CD8-positive, alpha-beta memory T cell (primary cell): ENCODE measurements at regions not wholly inside any gene's neighbourhood (a gene's known extent, or its start where the extent isn't known, plus 50 kb on each side); places are given as distances from the start of the nearest gene placed in this dataset.

Experiments used
- CTCF ChIA-PET: fragments of 350-600 bp; sonication (Branson Sonifier 250); formaldehyde crosslinking; loops from one replicate; lab custom pipeline; 2021; ENCODE audit warnings: antibody characterized with exemption; lab: Charles Lee
- POLR2A ChIA-PET: fragments of 350-600 bp; sonication (Branson Sonifier 250); formaldehyde crosslinking; loops from one replicate; lab custom pipeline; 2021; ENCODE audit warnings: antibody characterized with exemption; lab: Charles Lee
- DNase-seq, 5 donors: peaks; one replicate each; pipeline versions ENCODE4 v3.0.0 to v3.0.0-alpha.2; 2020 to 2022; ENCODE audit warnings: mixed read lengths in 1 of 5
- H3K27ac ChIP-seq: one replicate; pipeline ENCODE4 v1.7.0; 2013; ENCODE audit warnings: low read depth, mild to moderate bottlenecking, low read length, moderate library complexity
- H3K27me3 ChIP-seq: 2 replicates; pipeline ENCODE4 v1.7.0; 2013; ENCODE audit warnings: low read length, mild to moderate bottlenecking; ENCODE audit not compliant: insufficient read depth, poor library complexity, severe bottlenecking
- H3K36me3 ChIP-seq: 2 replicates; pipeline ENCODE4 v1.7.0; 2013; ENCODE audit warnings: mild to moderate bottlenecking, low read length, moderate library complexity; ENCODE audit not compliant: insufficient read depth
- H3K4me1 ChIP-seq: 2 replicates; pipeline ENCODE4 v1.7.0; 2013; ENCODE audit warnings: mild to moderate bottlenecking, low read length, moderate library complexity; ENCODE audit not compliant: insufficient read depth
- H3K4me3 ChIP-seq: 2 replicates; pipeline ENCODE4 v1.7.0; 2013; ENCODE audit warnings: mild to moderate bottlenecking, low read length
- H3K9me3 ChIP-seq: 2 replicates; pipeline ENCODE4 v1.7.0; 2013; ENCODE audit warnings: mild to moderate bottlenecking, low read length
- H3K27ac Mint-ChIP-seq, 8 donors: one replicate each; pipeline ENCODE4 v1.8.0; 2020 to 2021; ENCODE audit warnings: mixed read lengths in 8 of 8, mild to moderate bottlenecking in 6 of 8, inconsistent platforms in 3 of 8, moderate library complexity in 3 of 8
- H3K27me3 Mint-ChIP-seq, 2 donors: one replicate each; pipeline ENCODE4 v1.8.0; 2020 to 2021; ENCODE audit warnings: mixed read lengths in 2 of 2, mild to moderate bottlenecking in 1 of 2, moderate library complexity in 1 of 2
- H3K36me3 Mint-ChIP-seq, 3 donors: one replicate each; pipeline ENCODE4 v1.8.0; 2020 to 2021; ENCODE audit warnings: mixed read lengths in 3 of 3, inconsistent platforms in 1 of 3, mild to moderate bottlenecking in 1 of 3
- H3K4me1 Mint-ChIP-seq, 3 donors: one replicate each; pipeline ENCODE4 v1.8.0; 2020 to 2021; ENCODE audit warnings: mixed read lengths in 3 of 3, inconsistent platforms in 1 of 3, mild to moderate bottlenecking in 1 of 3
- H3K4me3 Mint-ChIP-seq, 7 donors: one replicate each; pipeline ENCODE4 v1.8.0; 2020 to 2021; ENCODE audit warnings: mixed read lengths in 7 of 7, mild to moderate bottlenecking in 6 of 7, moderate library complexity in 4 of 7, inconsistent platforms in 2 of 7
- H3K9me3 Mint-ChIP-seq, 5 donors: one replicate each; pipeline ENCODE4 v1.8.0; 2020 to 2022; ENCODE audit warnings: mixed read lengths in 5 of 5, mild to moderate bottlenecking in 3 of 5, moderate library complexity in 2 of 5, inconsistent platforms in 1 of 5

- Mint-ChIP-seq H3K36me3 (no peaks in the 10 kb centered on the region), H3K9me3 (no peaks in the 10 kb centered on the region), H3K27ac (no peak overlapping the region), H3K4me1 (peaks cover 8 to 11% (median 10%) of the 10 kb centered on the region in 3 donors), H3K27me3 (peaks cover 14 to 66% of the 10 kb centered on the region in 2 donors), H3K4me3 (no peak overlapping the region)
- Histone ChIP-seq H3K9me3 (no peaks in the 10 kb centered on the region), H3K27ac (no peak overlapping the region), H3K36me3 (no peaks in the 10 kb centered on the region), H3K4me1 (no peaks in the 10 kb centered on the region), H3K27me3 (peaks cover 8% of the 10 kb centered on the region), H3K4me3 (no peak overlapping the region)
- CTCF ChIA-PET, result no interaction called here
- no peak for DNase-seq
- POLR2A ChIA-PET, result no interaction called here
Observed at GRCh38 chr1:18554099-18554498, 73.4 kb downstream of the KLHDC7A start.

- ChIA-PET POLR2A (no interaction called here), CTCF (no interaction called here)
- Histone ChIP-seq H3K4me3 (no peak overlapping the region), H3K27me3 (peaks cover 8% of the 10 kb centered on the region), H3K27ac (no peak overlapping the region), H3K4me1 (no peaks in the 10 kb centered on the region), H3K9me3 (no peaks in the 10 kb centered on the region), H3K36me3 (no peaks in the 10 kb centered on the region)
- peaks cover 8 to 11% (median 10%) of the 10 kb centered on the region in 3 donors for H3K4me1 Mint-ChIP-seq
- peaks cover 13 to 67% of the 10 kb centered on the region in 2 donors for H3K27me3 Mint-ChIP-seq
- H3K9me3 Mint-ChIP-seq, result no peaks in the 10 kb centered on the region
- peak overlapping the region in 1 of 8 donors; percentile 40 for H3K27ac Mint-ChIP-seq
- no peak overlapping the region for H3K4me3 Mint-ChIP-seq
- DNase-seq, result no peak
- no peaks in the 10 kb centered on the region for H3K36me3 Mint-ChIP-seq
Observed at GRCh38 chr1:18554597-18554996, 73.9 kb downstream of the KLHDC7A start.

- peaks cover 13 to 69% of the 10 kb centered on the region in 2 donors for H3K27me3 Mint-ChIP-seq
- Histone ChIP-seq H3K4me3 (no peak overlapping the region), H3K36me3 (no peaks in the 10 kb centered on the region), H3K9me3 (no peaks in the 10 kb centered on the region), H3K27ac (no peak overlapping the region), H3K4me1 (no peaks in the 10 kb centered on the region), H3K27me3 (peaks cover 8% of the 10 kb centered on the region)
- ChIA-PET POLR2A (no interaction called here), CTCF (no interaction called here)
- H3K36me3 Mint-ChIP-seq, result no peaks in the 10 kb centered on the region
- DNase-seq, result no peak
- no peak overlapping the region for H3K4me3 Mint-ChIP-seq
- peaks cover 8 to 11% (median 10%) of the 10 kb centered on the region in 3 donors for H3K4me1 Mint-ChIP-seq
- no peak overlapping the region for H3K27ac Mint-ChIP-seq
- no peaks in the 10 kb centered on the region for H3K9me3 Mint-ChIP-seq
Observed at GRCh38 chr1:18555036-18555435, 74.3 kb downstream of the KLHDC7A start.

GRCh38 chr1:18556364-18556763 is 74.3 kb upstream of the PAX7 start:
- H3K4me3 Mint-ChIP-seq, result no peak overlapping the region
- peaks cover 13 to 74% of the 10 kb centered on the region in 2 donors for H3K27me3 Mint-ChIP-seq
- Histone ChIP-seq H3K36me3 (no peaks in the 10 kb centered on the region), H3K9me3 (no peaks in the 10 kb centered on the region), H3K27me3 (peaks cover 8% of the 10 kb centered on the region), H3K4me3 (no peak overlapping the region), H3K4me1 (no peaks in the 10 kb centered on the region), H3K27ac (no peak overlapping the region)
- no peaks in the 10 kb centered on the region for H3K9me3 Mint-ChIP-seq
- peaks cover 8 to 11% (median 10%) of the 10 kb centered on the region in 3 donors for H3K4me1 Mint-ChIP-seq
- no peak for DNase-seq
- no peak overlapping the region for H3K27ac Mint-ChIP-seq
- no peaks in the 10 kb centered on the region for H3K36me3 Mint-ChIP-seq
- CTCF ChIA-PET, result interaction anchor here (1.2 kb wide), 1 partner anchor 22 kb away, joined by 3 read pairs; no protein-coding TSS in a partner anchor
- POLR2A ChIA-PET, result no interaction called here

GRCh38 chr1:18557621-18558465 is 72.8 kb upstream of the PAX7 start:
- Mint-ChIP-seq H3K27ac (no peak overlapping the region), H3K4me3 (peak overlapping the region in 2 of 7 donors; percentile 6 to 7), H3K4me1 (peaks cover 8 to 11% (median 10%) of the 10 kb centered on the region in 3 donors), H3K27me3 (peaks cover 13 to 78% of the 10 kb centered on the region in 2 donors), H3K36me3 (no peaks in the 10 kb centered on the region), H3K9me3 (no peaks in the 10 kb centered on the region)
- no peaks in the 10 kb centered on the region for H3K36me3 ChIP-seq
- no peak overlapping the region for H3K4me3 ChIP-seq
- CTCF ChIA-PET, result interaction anchor here (1.4 kb wide), 1 partner anchor 9 kb away, joined by 4 read pairs; no protein-coding TSS in a partner anchor
- POLR2A ChIA-PET, result no interaction called here
- H3K9me3 ChIP-seq, result no peaks in the 10 kb centered on the region
- peaks cover 8% of the 10 kb centered on the region for H3K27me3 ChIP-seq
- DNase-seq, result no peak
- no peak overlapping the region for H3K27ac ChIP-seq
- no peaks in the 10 kb centered on the region for H3K4me1 ChIP-seq

- CTCF ChIA-PET, result no interaction called here
- Histone ChIP-seq H3K4me3 (no peak overlapping the region), H3K9me3 (no peaks in the 10 kb centered on the region), H3K27ac (no peak overlapping the region), H3K4me1 (no peaks in the 10 kb centered on the region), H3K27me3 (peaks cover 8% of the 10 kb centered on the region), H3K36me3 (no peaks in the 10 kb centered on the region)
- Mint-ChIP-seq H3K4me1 (peaks cover 8 to 11% (median 10%) of the 10 kb centered on the region in 3 donors), H3K36me3 (no peaks in the 10 kb centered on the region), H3K9me3 (no peaks in the 10 kb centered on the region), H3K27me3 (peaks cover 15 to 67% of the 10 kb centered on the region in 2 donors), H3K4me3 (no peak overlapping the region), H3K27ac (no peak overlapping the region)
- POLR2A ChIA-PET, result no interaction called here
- DNase-seq, result no peak
Observed at GRCh38 chr1:18560692-18561091, 70.0 kb upstream of the PAX7 start.

- Histone ChIP-seq H3K9me3 (no peaks in the 10 kb centered on the region), H3K27me3 (peaks cover 8% of the 10 kb centered on the region), H3K4me1 (no peaks in the 10 kb centered on the region), H3K4me3 (no peak overlapping the region), H3K27ac (no peak overlapping the region), H3K36me3 (no peaks in the 10 kb centered on the region)
- Mint-ChIP-seq H3K27me3 (peaks cover 14 to 66% of the 10 kb centered on the region in 2 donors), H3K36me3 (no peaks in the 10 kb centered on the region), H3K4me1 (peaks cover 8 to 11% (median 10%) of the 10 kb centered on the region in 3 donors), H3K27ac (no peak overlapping the region), H3K9me3 (no peaks in the 10 kb centered on the region), H3K4me3 (no peak overlapping the region)
- CTCF ChIA-PET, result no interaction called here
- POLR2A ChIA-PET, result no interaction called here
- DNase-seq, result no peak
Observed at GRCh38 chr1:18561967-18562366, 68.7 kb upstream of the PAX7 start.

- Mint-ChIP-seq H3K4me1 (no peaks in the 10 kb centered on the region), H3K36me3 (no peaks in the 10 kb centered on the region), H3K9me3 (peaks cover 0 to 2% (median 0%) of the 10 kb centered on the region in 5 donors), H3K27me3 (peaks cover 8 to 51% of the 10 kb centered on the region in 2 donors), H3K4me3 (no peak overlapping the region), H3K27ac (no peak overlapping the region)
- ChIA-PET CTCF (interaction anchor here (2.7 kb wide), 1 partner anchor 11 kb away, joined by 10 read pairs; no protein-coding TSS in a partner anchor), POLR2A (no interaction called here)
- H3K27me3 ChIP-seq, result no peaks in the 10 kb centered on the region
- no peaks in the 10 kb centered on the region for H3K4me1 ChIP-seq
- no peaks in the 10 kb centered on the region for H3K36me3 ChIP-seq
- H3K4me3 ChIP-seq, result no peak overlapping the region
- H3K9me3 ChIP-seq, result no peaks in the 10 kb centered on the region
- H3K27ac ChIP-seq, result no peak overlapping the region
- DNase-seq, result no peak
Observed at GRCh38 chr1:18564676-18565075, 66.0 kb upstream of the PAX7 start.
